HG03060 (cell line): ENCODE measurements at regions not wholly inside any gene's neighbourhood (a gene's known extent, or its start where the extent isn't known, plus 50 kb on each side); places are given as distances from the start of the nearest gene placed in this dataset.

Source experiments
- ATAC-seq: cut with Tn5 transposase; IDR thresholded peaks from one replicate; pipeline ENCODE4 v1.9.1; 2021; ENCODE audit warnings: low read depth, moderate number of reproducible peaks; ENCODE audit not compliant: unreplicated experiment

DNA sequence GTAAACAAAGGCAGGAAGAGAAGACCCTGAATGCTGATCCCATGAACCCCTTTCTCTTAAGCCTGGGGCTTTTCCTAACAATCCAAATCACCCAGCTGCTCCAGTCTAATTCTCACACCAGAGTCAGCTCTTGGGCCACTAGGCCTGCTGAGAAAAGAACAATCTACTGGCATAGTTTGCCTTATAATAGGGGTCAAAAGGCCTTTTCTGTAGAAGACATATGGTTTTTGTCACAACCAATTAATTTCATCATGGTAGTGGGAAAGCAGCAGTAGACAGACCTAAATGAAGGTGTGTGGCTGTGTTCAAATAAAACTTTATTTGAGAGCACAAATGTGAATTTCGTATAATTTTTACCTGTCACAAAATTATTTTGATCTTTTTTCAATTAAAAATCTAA lies 994.7 kb upstream of the EPHA7 start:
- ATAC-seq: no peak

DNA sequence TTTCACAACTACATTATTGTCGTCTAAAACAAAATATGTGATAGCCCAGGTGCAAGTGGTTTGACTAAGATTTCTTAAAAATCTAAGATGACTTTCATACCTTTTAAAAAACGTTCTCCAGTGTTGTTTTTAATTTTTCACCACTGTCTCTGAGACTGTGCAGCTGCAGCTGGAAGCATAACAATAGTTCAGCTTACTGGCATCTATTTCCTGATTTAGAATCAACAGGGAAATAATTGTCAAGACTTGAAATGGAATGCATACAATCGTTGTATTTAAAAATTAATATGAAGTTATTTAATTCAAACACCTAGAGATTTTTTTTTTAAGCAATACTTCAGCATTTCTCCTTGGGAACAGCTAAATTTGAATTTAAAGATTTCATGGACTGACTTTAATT lies 982.0 kb upstream of the EPHA7 start:
- ATAC-seq: no peak

GRCh38 chr6:94394822-94395221 lies 975.5 kb upstream of the EPHA7 start:
- no peak for ATAC-seq

GRCh38 chr6:94389218-94389617 lies 969.9 kb upstream of the EPHA7 start:
- ATAC-seq: no peak

DNA sequence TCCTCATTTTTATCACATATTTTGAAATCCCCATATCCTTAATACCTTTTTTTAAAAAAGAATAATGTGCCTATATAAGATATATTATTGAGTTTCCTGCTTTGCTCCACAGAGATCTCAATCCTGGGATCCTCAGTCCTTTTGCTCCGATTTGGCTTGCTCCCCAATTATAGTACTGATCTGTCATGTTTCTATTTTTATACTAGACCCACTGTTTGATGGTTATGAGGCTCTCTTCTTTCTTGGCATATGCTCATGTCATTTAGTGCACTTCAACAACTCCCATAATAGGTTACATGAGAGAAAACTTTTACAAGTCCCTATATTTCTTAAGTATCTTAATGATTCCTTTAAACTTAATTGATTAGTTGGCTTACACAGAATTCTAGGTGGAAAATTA lies 958.5 kb upstream of the EPHA7 start:
- ATAC-seq: no peak

- ATAC-seq: no peak
Observed at GRCh38 chr6:94376876-94377275, 957.5 kb upstream of the EPHA7 start.

- no peak for ATAC-seq
Observed at GRCh38 chr6:94372229-94372628, 952.9 kb upstream of the EPHA7 start.

DNA sequence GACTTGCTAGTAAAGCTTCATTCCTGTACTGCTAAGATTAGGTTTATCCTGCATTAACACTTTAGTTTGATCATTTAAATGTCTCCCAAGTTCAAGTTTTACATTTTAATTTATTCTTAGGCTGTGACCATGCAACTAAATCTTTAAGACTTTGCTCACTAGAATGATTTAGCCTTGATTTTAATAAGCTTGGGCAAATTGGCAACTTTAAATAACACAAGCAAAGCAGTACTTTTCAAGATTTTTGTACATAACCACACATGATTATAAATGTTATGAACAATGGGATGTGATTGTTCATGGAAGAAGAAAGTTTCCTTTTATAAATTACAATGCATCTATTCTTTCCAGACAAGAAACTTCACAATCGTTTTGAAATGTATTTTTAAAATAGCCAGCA lies 948.0 kb upstream of the EPHA7 start:
- ATAC-seq: no peak

DNA sequence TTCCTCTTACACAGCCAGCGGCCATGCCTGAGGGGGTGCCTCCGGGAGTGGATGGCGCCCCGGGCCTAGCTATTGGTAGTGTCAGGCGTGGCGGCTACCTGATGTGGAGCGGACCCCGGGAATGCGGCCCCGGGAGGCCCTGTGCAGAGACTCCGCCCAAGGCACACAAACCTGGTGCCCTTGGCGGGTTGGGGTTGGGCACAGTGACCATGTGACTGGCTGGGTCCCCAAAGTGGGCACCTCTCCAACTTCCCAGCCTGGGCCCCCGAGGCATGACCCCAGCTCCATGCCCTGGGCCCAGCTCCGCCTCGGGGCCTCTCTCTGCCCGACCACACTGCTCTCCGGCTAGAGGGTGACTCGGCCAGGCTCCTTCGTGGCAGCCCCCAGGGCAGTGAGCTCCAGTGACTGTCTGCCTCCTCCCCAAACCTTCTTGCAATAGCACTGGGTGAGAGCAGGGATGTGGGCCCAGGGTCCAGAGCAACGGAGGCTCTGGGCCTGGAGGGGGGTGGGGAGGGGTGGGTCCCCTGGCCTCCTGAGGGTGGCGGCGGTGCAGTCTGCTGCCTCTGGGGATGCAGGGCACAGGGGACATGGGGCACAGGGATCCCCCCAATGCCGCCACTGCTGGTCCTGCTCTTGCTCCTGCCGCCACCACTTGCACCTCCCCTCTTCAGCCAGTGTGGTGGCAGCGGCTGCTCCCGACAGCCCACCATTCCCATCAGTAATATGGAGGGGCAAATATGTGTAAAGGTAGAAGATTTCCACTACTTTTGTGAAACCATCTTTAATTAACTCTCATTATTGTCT lies 942.9 kb upstream of the EPHA7 start:
- no peak for ATAC-seq

- ATAC-seq: no peak
Observed at GRCh38 chr6:94361304-94362060, 942.1 kb upstream of the EPHA7 start.

GRCh38 chr6:94357381-94357980 lies 938.1 kb upstream of the EPHA7 start:
- ATAC-seq: no peak

DNA sequence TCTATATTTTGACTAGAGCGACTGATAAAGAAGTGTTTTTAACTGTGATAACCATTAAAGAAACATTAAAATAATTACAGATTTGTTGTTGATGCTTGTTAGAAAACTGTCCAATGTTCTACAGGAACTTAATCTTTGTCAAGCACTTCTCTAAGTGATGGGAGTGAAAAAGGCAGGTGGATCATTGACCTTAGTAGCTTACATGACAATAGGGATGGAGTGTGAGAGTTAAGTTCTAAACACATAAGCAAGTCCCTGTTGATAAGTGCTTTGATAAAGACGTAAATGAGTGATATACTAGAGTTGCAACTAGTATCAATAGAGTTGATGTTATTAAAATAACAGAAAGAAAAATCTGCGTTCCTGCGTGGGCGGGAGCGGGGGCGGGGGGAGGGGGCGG lies 931.5 kb upstream of the EPHA7 start:
- no peak for ATAC-seq

DNA sequence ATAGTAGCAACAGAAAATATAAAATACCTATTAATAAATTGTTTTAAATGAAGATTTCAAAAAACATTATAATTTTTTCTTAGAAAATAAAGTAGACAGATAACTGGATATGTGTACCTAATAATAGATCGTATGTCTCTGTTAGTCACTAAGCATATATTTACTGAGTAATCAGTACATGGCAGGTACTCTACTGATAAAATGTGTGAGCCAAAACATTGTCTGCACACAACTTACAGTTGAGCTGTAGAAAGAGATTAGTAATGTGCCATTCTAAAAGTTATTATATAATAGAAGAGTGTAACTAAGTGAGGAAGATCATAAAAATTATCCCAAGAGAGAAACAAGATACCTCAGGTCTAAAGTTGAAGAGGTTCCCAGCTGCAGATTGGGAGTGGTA lies 929.9 kb upstream of the EPHA7 start:
- ATAC-seq: no peak

DNA sequence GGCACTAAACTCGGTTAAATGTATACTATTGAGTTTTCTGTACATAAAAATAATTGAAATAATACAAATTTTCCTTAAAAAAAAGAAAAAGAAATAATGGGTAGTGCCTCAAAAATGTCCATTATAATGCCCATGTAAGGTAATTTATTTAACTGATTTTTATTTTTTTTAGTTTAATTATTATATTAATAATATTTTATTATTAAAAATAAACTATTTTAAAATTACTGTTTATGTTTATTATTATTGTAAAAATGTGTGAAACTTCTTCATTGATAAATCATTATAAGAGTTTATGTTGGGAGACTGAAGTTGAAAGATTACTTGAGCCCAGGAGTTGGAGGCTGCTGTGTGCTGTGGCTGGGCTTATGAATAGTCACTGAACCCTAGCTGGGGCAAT lies 925.5 kb upstream of the EPHA7 start:
- ATAC-seq: no peak

- no peak for ATAC-seq
Observed at GRCh38 chr6:94341173-94341572, 921.8 kb upstream of the EPHA7 start.

GRCh38 chr6:94323853-94324252 lies 904.5 kb upstream of the EPHA7 start:
- ATAC-seq: no peak

GRCh38 chr6:94300424-94301144 lies 881.2 kb upstream of the EPHA7 start:
- no peak for ATAC-seq

DNA sequence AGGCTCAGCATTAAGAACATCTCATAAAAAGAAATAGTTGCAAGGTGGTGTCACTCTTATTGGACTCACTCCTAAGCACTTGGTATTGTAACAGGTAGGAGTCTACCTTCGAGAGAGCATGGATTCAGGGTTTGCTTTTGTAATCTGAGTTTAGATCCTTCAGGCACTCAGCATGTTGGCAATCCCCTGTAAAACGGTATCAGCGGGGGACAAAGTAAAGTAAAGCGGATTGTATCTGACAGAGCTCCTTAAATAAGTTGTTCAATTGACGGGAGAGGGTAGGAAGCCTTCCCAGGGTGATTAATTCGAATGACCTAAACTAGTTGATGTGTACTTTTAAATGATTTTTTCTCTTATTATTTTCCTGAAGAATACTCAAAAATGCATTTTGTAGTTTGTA lies 869.8 kb upstream of the EPHA7 start:
- no peak for ATAC-seq

GRCh38 chr6:94278146-94278545 lies 858.8 kb upstream of the EPHA7 start:
- no peak for ATAC-seq

- ATAC-seq: no peak
Observed at GRCh38 chr6:94272327-94272726, 853.0 kb upstream of the EPHA7 start.
